HepG2 (cell line): ENCODE measurements at regions not wholly inside any gene's neighbourhood (a gene's known extent, or its start where the extent isn't known, plus 50 kb on each side); places are given as distances from the start of the nearest gene placed in this dataset.

Experiments used
- ATAC-seq: fragments of 200-7000 bp; cut with Tn5 transposase; 3 replicates; pipeline ENCODE4 v1.9.1; 2020; ENCODE audit warnings: mild to moderate bottlenecking, moderate library complexity
- BruUV-seq: library from RNA; stranded (reverse); fragments of 400-500 nt; replicated peaks from 2 replicates; lab custom pipeline; 2021; lab: Mats Ljungman, UMichigan
- CTCF ChIA-PET: fragments of 300-600 bp; formaldehyde crosslinking; extraction: SDS; loops from one replicate; lab custom pipeline; 2021; ENCODE audit warnings: low total read pairs, inconsistent platforms, low intra/inter-chr PET ratio; lab: Yijun Ruan, JAX
- POLR2A ChIA-PET: fragments of 350-600 bp; sonication (Branson Sonifier 250); formaldehyde crosslinking; loops from one replicate; lab custom pipeline; 2020; ENCODE audit warnings: antibody characterized with exemption, inconsistent platforms; lab: Yijun Ruan, JAX
- DNase-seq: peaks from one replicate; pipeline ENCODE4 v3.0.0-alpha.2; 2015; ENCODE audit warnings: low spot score
- FAIRE-seq: peaks from 3 replicates; lab custom pipeline; 2011; peaks lifted over from hg19 to GRCh38; lab: Jason Lieb, UNC
- H2AFZ ChIP-seq: one replicate; pipeline ENCODE4 v1.6.1; 2011; ENCODE audit warnings: low read length, inconsistent platforms
- H3K27ac ChIP-seq: fragments of 300-600 bp; 3 replicates; pipeline ENCODE4 v1.8.0; 2011; ENCODE audit warnings: mixed run types, mild to moderate bottlenecking, mixed read lengths, low read length, inconsistent platforms; ENCODE audit not compliant: insufficient read depth; ENCODE audit errors: extremely low read length
- H3K27me3 ChIP-seq, 2 experiments: fragments of 200-600 bp in 1 of 2; 2 replicates in 1 of 2; 3 replicates in 1 of 2; pipeline versions ENCODE4 v1.6.0 to v1.8.0; 2011; ENCODE audit warnings: low read length in 2 of 2, mild to moderate bottlenecking in 2 of 2, moderate library complexity in 2 of 2, inconsistent platforms in 1 of 2; ENCODE audit not compliant: insufficient read depth in 2 of 2, control insufficient read depth in 1 of 2
- H3K36me3 ChIP-seq, 2 experiments: fragments of 200-600 bp in 1 of 2; replicated peaks in 1 of 2; 2 replicates in 1 of 2; 3 replicates in 1 of 2; pipeline versions ENCODE4 v1.5.1 to v1.8.0; 2011; ENCODE audit warnings: low read length in 2 of 2, inconsistent platforms in 1 of 2; ENCODE audit not compliant: insufficient read depth in 2 of 2, control insufficient read depth in 1 of 2
- H3K4me1 ChIP-seq: 2 replicates; pipeline ENCODE4 v1.5.1; 2012; ENCODE audit warnings: low read length, inconsistent platforms; ENCODE audit not compliant: insufficient read depth
- H3K4me2 ChIP-seq: 2 replicates; pipeline ENCODE4 v1.6.0; 2011; ENCODE audit warnings: low read depth, low read length, inconsistent platforms
- H3K4me3 ChIP-seq, 3 experiments: fragments of 200-600 bp in 1 of 3; sonication (generic), shearing (Covaris generic) in 1 of 3; replicated peaks in 1 of 3; 2 replicates each; pipeline ENCODE4 v1.5.1; 2011 to 2016; ENCODE audit warnings: low read length in 3 of 3, inconsistent platforms in 2 of 3, low read depth in 2 of 3, mild to moderate bottlenecking in 2 of 3, control low read depth in 1 of 3, mixed read lengths in 1 of 3; ENCODE audit not compliant: insufficient read depth in 1 of 3
- H3K79me2 ChIP-seq: one replicate; pipeline ENCODE4 v1.6.1; 2011; ENCODE audit warnings: low read length, inconsistent platforms; ENCODE audit not compliant: insufficient read depth
- H3K9ac ChIP-seq: 2 replicates; pipeline ENCODE4 v1.6.0; 2011; ENCODE audit warnings: mild to moderate bottlenecking, low read depth, low read length, inconsistent platforms; ENCODE audit not compliant: insufficient read depth
- H3K9me3 ChIP-seq: 2 replicates; pipeline ENCODE4 v1.5.1; 2012; ENCODE audit warnings: mild to moderate bottlenecking, low read length
- H4K20me1 ChIP-seq: 2 replicates; pipeline ENCODE4 v1.6.0; 2011; ENCODE audit warnings: inconsistent platforms, mild to moderate bottlenecking, low read length, moderate library complexity; ENCODE audit not compliant: insufficient read depth
- ELF1 ChIP-seq: sonication (generic); formaldehyde crosslinking; IDR thresholded peaks from 2 replicates; pipeline ENCODE4 v1.4.0; 2020; ENCODE audit warnings: missing genetic modification reagents
- JUN ChIP-seq: sonication (generic); formaldehyde crosslinking; IDR thresholded peaks from 2 replicates; pipeline ENCODE4 v1.4.0; 2020; ENCODE audit warnings: mild to moderate bottlenecking, missing genetic modification reagents
- JUND ChIP-seq: sonication (generic); formaldehyde crosslinking; IDR thresholded peaks from 2 replicates; pipeline ENCODE4 v1.8.0; 2022; ENCODE audit warnings: mild to moderate bottlenecking, missing genetic modification reagents
- MED13 ChIP-seq: sonication (generic); formaldehyde crosslinking; IDR thresholded peaks from 2 replicates; pipeline ENCODE4 v1.5.0; 2020; ENCODE audit warnings: missing genetic modification reagents
- MNT ChIP-seq: fragments of 450-650 bp; IDR thresholded peaks from 2 replicates; pipeline ENCODE4 v1.6.1; 2016
- NFYB ChIP-seq: sonication (generic); formaldehyde crosslinking; IDR thresholded peaks from 2 replicates; pipeline ENCODE4 v1.4.0; 2020; ENCODE audit warnings: missing genetic modification reagents
- ONECUT2 ChIP-seq: sonication (generic); formaldehyde crosslinking; IDR thresholded peaks from 2 replicates; pipeline ENCODE4 v1.4.0; 2020; ENCODE audit warnings: missing genetic modification reagents
- PCBP1 ChIP-seq: fragments of 200-400 bp; formaldehyde crosslinking; IDR thresholded peaks from 2 replicates; pipeline ENCODE4 v1.6.1; 2017; ENCODE audit warnings: mild to moderate bottlenecking, low read depth, low read length, borderline replicate concordance
- PRPF4 ChIP-seq: fragments of 200-400 bp; formaldehyde crosslinking; IDR thresholded peaks from 2 replicates; pipeline ENCODE4 v1.6.1; 2016; ENCODE audit warnings: low read length, low read depth; ENCODE audit not compliant: poor library complexity, severe bottlenecking
- REXO4 ChIP-seq: sonication (generic); formaldehyde crosslinking; IDR thresholded peaks from 2 replicates; pipeline ENCODE4 v1.8.0; 2022; ENCODE audit warnings: missing genetic modification reagents, mild to moderate bottlenecking, borderline replicate concordance
- SIX1 ChIP-seq: sonication (generic); formaldehyde crosslinking; IDR thresholded peaks from 2 replicates; pipeline ENCODE4 v1.4.0; 2020; ENCODE audit warnings: missing genetic modification reagents, borderline replicate concordance
- TMF1 ChIP-seq: sonication (generic); formaldehyde crosslinking; IDR thresholded peaks from 2 replicates; pipeline ENCODE4 v1.8.1; 2022; ENCODE audit warnings: low read depth, missing genetic modification reagents
- ZNF331 ChIP-seq: sonication (generic); formaldehyde crosslinking; IDR thresholded peaks from 2 replicates; pipeline ENCODE4 v1.4.0; 2020; ENCODE audit warnings: missing genetic modification reagents
- ZNF563 ChIP-seq: sonication (generic); formaldehyde crosslinking; IDR thresholded peaks from 2 replicates; pipeline ENCODE4 v1.8.0; 2022; ENCODE audit warnings: mild to moderate bottlenecking, moderate library complexity, missing genetic modification reagents
- ZNF569 ChIP-seq: sonication (generic); formaldehyde crosslinking; IDR thresholded peaks from 2 replicates; pipeline ENCODE4 v1.5.0; 2020; ENCODE audit warnings: mild to moderate bottlenecking, missing genetic modification reagents, moderate library complexity, borderline replicate concordance
- ZNF773 ChIP-seq: sonication (generic); formaldehyde crosslinking; IDR thresholded peaks from 2 replicates; pipeline ENCODE4 v1.4.0; 2020; ENCODE audit warnings: missing genetic modification reagents, borderline replicate concordance
- WGBS: methylation state at CpG from one replicate; pipeline ENCODE4 v1.1.6; 2017; ENCODE audit warnings: low lambda C conversion rate; 5-methylcytosine and 5-hydroxymethylcytosine counted together
- in situ Hi-C: cut with HindIII; loops from 2 replicates; pipeline ENCODE4 v1.10.0; 2017; ENCODE audit warnings: low pct_unique_long_range_greater_than_20kb; ENCODE audit not compliant: extremely low pct_ligation_motif_present
- intact Hi-C: fragments of 100-400 bp; cut with micrococcal nuclease; formaldehyde crosslinking; loops from one replicate; pipeline ENCODE4 v1.10.0; 2022; ENCODE audit not compliant: unreplicated experiment
- TF ChIP-seq, protein P1 (sequence below): sonication (generic); formaldehyde crosslinking; IDR thresholded peaks from 2 replicates; pipeline ENCODE4 v1.8.0; 2022; ENCODE audit warnings: low read depth, missing genetic modification reagents
- TF ChIP-seq, protein P2 (sequence below): sonication (generic); formaldehyde crosslinking; IDR thresholded peaks from 2 replicates; pipeline ENCODE4 v1.8.1; 2023; ENCODE audit warnings: missing genetic modification reagents, mild to moderate bottlenecking, borderline replicate concordance

DNA sequence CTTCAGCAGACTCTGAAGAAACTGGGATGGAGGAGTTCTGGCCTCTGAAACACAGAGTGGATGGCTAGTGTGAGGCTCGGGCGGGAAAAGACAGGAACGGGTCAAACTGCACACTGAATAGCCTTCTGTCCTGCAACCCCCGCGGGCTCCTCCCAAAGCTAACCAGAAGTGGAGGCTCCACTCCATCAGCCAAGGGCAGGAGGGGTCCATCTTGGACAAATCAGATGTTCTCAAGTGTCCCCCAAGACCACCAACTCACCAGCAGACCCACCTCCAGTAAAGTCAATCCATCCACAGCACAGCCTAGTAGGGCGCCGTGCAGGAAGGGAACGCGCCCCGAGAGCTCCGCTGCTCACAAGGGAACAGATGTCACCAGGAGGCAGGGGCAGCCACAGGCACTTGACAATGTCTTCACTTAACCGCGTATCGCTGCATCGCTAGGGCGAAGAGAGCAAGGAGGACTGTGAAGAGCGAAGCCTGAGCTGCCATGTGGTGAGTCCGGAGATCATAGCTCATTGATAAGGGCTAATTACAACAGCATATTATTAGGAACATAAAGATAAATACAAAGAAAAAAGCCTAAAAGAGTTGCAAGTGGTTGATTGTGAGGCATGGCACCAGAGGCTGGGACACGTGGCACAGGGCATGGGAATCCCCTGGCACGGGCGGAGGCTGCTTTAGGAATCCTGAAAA is 494.6 kb upstream of the MYT1L start (continued):
- TF ChIP-seq ONECUT2 (CRISPR knock-in tag) (no peak), PCBP1 (no peak), ZNF563 (CRISPR knock-in tag) (no peak), NFYB (no peak), PRPF4 (no peak), TMF1 (no peak), MED13 (CRISPR knock-in tag) (no peak), ZNF569 (no peak), SIX1 (CRISPR knock-in tag) (no peak), ELF1 (CRISPR knock-in tag) (no peak), REXO4 (CRISPR knock-in tag) (no peak)
- TF ChIP-seq, protein P1, sequence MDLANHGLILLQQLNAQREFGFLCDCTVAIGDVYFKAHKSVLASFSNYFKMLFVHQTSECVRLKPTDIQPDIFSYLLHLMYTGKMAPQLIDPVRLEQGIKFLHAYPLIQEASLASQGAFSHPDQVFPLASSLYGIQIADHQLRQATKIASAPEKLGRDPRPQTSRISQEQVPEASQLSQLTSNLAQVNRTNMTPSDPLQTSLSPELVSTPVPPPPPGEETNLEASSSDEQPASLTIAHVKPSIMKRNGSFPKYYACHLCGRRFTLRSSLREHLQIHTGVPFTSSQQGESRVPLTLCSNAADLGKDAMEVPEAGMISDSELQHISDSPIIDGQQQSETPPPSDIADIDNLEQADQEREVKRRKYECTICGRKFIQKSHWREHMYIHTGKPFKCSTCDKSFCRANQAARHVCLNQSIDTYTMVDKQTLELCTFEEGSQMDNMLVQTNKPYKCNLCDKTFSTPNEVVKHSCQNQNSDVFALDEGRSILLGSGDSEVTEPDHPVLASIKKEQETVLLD (CRISPR knock-in tag), result no peak

DNA sequence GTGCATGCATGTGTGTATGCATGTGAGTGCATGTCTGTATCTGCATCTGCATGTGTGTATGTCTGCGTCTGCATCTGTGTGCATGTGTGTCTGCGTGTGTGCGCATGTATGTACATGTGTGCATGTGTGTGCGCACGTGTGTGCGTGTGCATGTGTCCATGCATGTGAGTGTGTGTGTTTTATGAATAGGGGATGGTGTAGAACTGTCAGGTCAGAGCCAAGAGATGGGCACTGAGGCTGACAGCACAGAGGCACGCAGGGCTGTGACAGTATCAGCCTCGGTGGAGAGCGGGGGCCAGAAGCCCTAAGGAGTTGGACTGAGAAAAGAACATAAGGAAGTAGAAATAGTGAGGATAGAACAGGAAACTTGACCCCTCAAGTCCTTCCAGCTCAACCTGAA is 494.0 kb upstream of the MYT1L start:
- FAIRE-seq (no peak), DNase-seq (no peak), ATAC-seq (no peak)
- no peaks in the 10 kb centered on the region for H3K79me2 ChIP-seq
- H3K27me3 ChIP-seq, result peaks cover 0 to 30% of the 10 kb centered on the region in 2 experiments; a peak in 3 of 5 replicates
- H3K4me1 ChIP-seq, result no peaks in the 10 kb centered on the region
- ChIA-PET CTCF (no interaction called here), POLR2A (no interaction called here)
- H2AFZ ChIP-seq, result no peak overlapping the region
- H3K36me3 ChIP-seq, result no peaks in the 10 kb centered on the region
- intact Hi-C loops, result no loop called here
- no peaks in the 10 kb centered on the region for H4K20me1 ChIP-seq
- no peak overlapping the region for H3K4me2 ChIP-seq
- no TSS peak for BruUV-seq
- H3K27ac ChIP-seq, result no peak overlapping the region
- in situ Hi-C loops, result no loop called here
- WGBS, result 73% methylated on average over 9 of the region's 9 CpGs
- H3K4me3 ChIP-seq, result no peak overlapping the region
- peaks cover 7% of the 10 kb centered on the region for H3K9me3 ChIP-seq
- no peak for TF ChIP-seq JUND (CRISPR knock-in tag)
- peak; percentile 99 for TF ChIP-seq MNT
- TF ChIP-seq JUN (CRISPR knock-in tag), result no peak
- TF ChIP-seq ZNF331 (CRISPR knock-in tag), result no peak
- TF ChIP-seq, protein P2, sequence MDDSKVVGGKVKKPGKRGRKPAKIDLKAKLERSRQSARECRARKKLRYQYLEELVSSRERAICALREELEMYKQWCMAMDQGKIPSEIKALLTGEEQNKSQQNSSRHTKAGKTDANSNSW (CRISPR knock-in tag), result no peak
- TF ChIP-seq ZNF773 (CRISPR knock-in tag), result no peak
- H3K9ac ChIP-seq, result no peak overlapping the region
